Osteoblast (primary cell): ENCODE measurements at regions not wholly inside any gene's neighbourhood (a gene's known extent, or its start where the extent isn't known, plus 50 kb on each side); places are given as distances from the start of the nearest gene placed in this dataset.

Source experiments
- DNase-seq: peaks from one replicate; pipeline ENCODE4 v3.0.0; 2011; ENCODE audit warnings: low spot score, mixed read lengths; ENCODE audit not compliant: insufficient read length; ENCODE audit errors: missing footprints
- H2AFZ ChIP-seq: 2 replicates; pipeline ENCODE4 v1.6.0; 2011; ENCODE audit warnings: mild to moderate bottlenecking, low read length
- H3K27ac ChIP-seq: 2 replicates; pipeline ENCODE4 v1.5.1; 2011; ENCODE audit warnings: mild to moderate bottlenecking, low read depth, low read length, moderate library complexity
- H3K27me3 ChIP-seq: 2 replicates; pipeline ENCODE4 v1.6.0; 2012; ENCODE audit warnings: mild to moderate bottlenecking, control low read depth, inconsistent platforms, low read length, moderate library complexity; ENCODE audit not compliant: insufficient read depth
- H3K36me3 ChIP-seq: 2 replicates; pipeline ENCODE4 v1.5.1; 2011; ENCODE audit warnings: mild to moderate bottlenecking, low read length, control low read depth, moderate library complexity; ENCODE audit not compliant: insufficient read depth
- H3K4me1 ChIP-seq: 2 replicates; pipeline ENCODE4 v1.5.1; 2011; ENCODE audit warnings: mild to moderate bottlenecking, low read length, control low read depth, moderate library complexity; ENCODE audit not compliant: insufficient read depth
- H3K4me2 ChIP-seq: 2 replicates; pipeline ENCODE4 v1.6.0; 2011; ENCODE audit warnings: mild to moderate bottlenecking, low read length; ENCODE audit not compliant: insufficient read depth
- H3K4me3 ChIP-seq: fragments of 200-600 bp; sonication (generic); 3 replicates; pipeline ENCODE4 v1.5.1; 2012; ENCODE audit warnings: mild to moderate bottlenecking, low read length, inconsistent platforms; ENCODE audit not compliant: insufficient read depth
- H3K79me2 ChIP-seq: 2 replicates; pipeline ENCODE4 v1.6.0; 2012; ENCODE audit warnings: mild to moderate bottlenecking, low read length, control low read depth, inconsistent platforms; ENCODE audit not compliant: insufficient read depth
- H3K9me3 ChIP-seq: 2 replicates; pipeline ENCODE4 v1.5.1; 2011; ENCODE audit warnings: low read depth, low read length, control low read depth
- H4K20me1 ChIP-seq: 2 replicates; pipeline ENCODE4 v1.6.0; 2012; ENCODE audit warnings: mild to moderate bottlenecking, low read length, control low read depth; ENCODE audit not compliant: insufficient read depth
- TF ChIP-seq, protein P1 (sequence below): IDR thresholded peaks from 2 replicates; pipeline ENCODE4 v1.5.1; 2011; ENCODE audit warnings: mild to moderate bottlenecking, low read depth, low read length, moderate library complexity; ENCODE audit errors: extremely low read depth

DNA sequence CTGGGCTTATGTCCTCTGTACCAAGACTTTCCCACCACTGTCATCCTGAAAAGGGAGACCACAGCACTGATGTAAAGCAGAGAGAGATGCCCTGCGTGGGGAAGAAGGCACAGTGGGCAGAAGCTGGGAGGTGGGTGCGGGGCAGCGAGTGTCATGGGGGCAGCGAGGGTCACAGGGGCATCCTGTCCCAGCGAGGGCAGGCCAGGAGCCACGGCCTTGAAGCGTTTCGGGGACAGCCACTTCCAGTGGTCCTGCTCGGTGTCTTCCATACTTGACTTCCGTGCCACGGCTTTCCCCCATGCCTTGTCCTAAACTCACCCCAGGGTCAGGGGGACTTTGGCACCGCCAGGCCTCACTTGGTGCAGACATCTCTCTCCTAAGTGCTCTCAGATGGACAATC is 1121.3 kb downstream of the TBC1D22A start:
- Histone ChIP-seq H3K36me3 (no peaks in the 10 kb centered on the region), H3K9me3 (no peaks in the 10 kb centered on the region), H4K20me1 (no peaks in the 10 kb centered on the region), H3K4me3 (no peak overlapping the region), H3K79me2 (no peaks in the 10 kb centered on the region), H3K4me2 (no peak overlapping the region), H3K27ac (no peak overlapping the region), H3K4me1 (no peaks in the 10 kb centered on the region), H2AFZ (no peak overlapping the region), H3K27me3 (no peaks in the 10 kb centered on the region)
- peak; percentile 25 for DNase-seq
- TF ChIP-seq, protein P1, sequence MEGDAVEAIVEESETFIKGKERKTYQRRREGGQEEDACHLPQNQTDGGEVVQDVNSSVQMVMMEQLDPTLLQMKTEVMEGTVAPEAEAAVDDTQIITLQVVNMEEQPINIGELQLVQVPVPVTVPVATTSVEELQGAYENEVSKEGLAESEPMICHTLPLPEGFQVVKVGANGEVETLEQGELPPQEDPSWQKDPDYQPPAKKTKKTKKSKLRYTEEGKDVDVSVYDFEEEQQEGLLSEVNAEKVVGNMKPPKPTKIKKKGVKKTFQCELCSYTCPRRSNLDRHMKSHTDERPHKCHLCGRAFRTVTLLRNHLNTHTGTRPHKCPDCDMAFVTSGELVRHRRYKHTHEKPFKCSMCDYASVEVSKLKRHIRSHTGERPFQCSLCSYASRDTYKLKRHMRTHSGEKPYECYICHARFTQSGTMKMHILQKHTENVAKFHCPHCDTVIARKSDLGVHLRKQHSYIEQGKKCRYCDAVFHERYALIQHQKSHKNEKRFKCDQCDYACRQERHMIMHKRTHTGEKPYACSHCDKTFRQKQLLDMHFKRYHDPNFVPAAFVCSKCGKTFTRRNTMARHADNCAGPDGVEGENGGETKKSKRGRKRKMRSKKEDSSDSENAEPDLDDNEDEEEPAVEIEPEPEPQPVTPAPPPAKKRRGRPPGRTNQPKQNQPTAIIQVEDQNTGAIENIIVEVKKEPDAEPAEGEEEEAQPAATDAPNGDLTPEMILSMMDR = no peak

DNA sequence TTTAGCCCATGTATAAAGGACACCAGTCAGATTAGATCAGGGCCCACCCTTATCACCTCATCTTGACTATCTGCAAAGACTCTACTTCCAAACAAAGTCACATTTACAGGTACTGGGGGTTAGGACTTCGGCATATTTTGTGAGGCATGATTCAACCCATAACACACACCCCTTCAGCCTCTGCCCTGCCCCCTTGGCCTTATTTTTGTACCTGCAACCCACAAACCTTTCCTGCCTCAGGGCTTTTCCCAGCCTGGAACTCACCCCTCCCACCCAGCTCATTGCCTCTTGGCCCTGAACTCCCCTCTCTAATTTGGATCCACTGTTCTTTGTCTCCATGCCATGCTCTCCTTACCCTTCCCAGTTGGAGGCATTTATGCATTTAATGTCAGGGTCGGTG is 1116.9 kb downstream of the TBC1D22A start:
- H3K27ac ChIP-seq = no peak overlapping the region
- H3K4me3 ChIP-seq = no peak overlapping the region
- H4K20me1 ChIP-seq = no peaks in the 10 kb centered on the region
- H3K27me3 ChIP-seq = no peaks in the 10 kb centered on the region
- no peaks in the 10 kb centered on the region for H3K79me2 ChIP-seq
- H3K4me1 ChIP-seq = no peaks in the 10 kb centered on the region
- TF ChIP-seq, protein P1 = no peak
- no peak for DNase-seq
- H3K9me3 ChIP-seq = peaks cover 4% of the 10 kb centered on the region
- H3K4me2 ChIP-seq = no peak overlapping the region
- H3K36me3 ChIP-seq = no peaks in the 10 kb centered on the region
- H2AFZ ChIP-seq = no peak overlapping the region

DNA sequence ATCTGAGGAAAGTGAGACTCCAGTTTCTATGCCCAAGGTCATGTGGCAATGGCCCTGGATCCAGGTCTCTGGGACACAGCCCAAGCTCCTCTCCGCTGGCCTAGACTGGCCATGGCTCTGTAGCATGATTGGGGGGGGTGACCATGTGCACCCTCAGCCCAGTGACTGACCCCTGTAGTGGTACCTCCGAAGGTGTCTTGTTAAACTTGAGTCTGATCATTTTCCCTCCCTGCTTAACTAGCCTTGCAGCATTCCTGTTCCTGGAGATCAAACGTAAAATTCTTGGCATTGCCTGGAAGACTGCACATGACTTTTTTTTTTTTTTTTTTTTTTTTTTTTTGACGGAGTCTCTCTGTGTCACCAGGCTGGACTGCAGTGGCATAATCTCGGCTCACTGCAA is 1116.0 kb downstream of the TBC1D22A start:
- DNase-seq = no peak
- TF ChIP-seq, protein P1 = no peak
- Histone ChIP-seq H2AFZ (no peak overlapping the region), H3K4me3 (no peak overlapping the region), H4K20me1 (no peaks in the 10 kb centered on the region), H3K36me3 (no peaks in the 10 kb centered on the region), H3K9me3 (peaks cover 4% of the 10 kb centered on the region), H3K27ac (no peak overlapping the region), H3K4me1 (no peaks in the 10 kb centered on the region), H3K4me2 (no peak overlapping the region), H3K27me3 (no peaks in the 10 kb centered on the region), H3K79me2 (no peaks in the 10 kb centered on the region)

DNA sequence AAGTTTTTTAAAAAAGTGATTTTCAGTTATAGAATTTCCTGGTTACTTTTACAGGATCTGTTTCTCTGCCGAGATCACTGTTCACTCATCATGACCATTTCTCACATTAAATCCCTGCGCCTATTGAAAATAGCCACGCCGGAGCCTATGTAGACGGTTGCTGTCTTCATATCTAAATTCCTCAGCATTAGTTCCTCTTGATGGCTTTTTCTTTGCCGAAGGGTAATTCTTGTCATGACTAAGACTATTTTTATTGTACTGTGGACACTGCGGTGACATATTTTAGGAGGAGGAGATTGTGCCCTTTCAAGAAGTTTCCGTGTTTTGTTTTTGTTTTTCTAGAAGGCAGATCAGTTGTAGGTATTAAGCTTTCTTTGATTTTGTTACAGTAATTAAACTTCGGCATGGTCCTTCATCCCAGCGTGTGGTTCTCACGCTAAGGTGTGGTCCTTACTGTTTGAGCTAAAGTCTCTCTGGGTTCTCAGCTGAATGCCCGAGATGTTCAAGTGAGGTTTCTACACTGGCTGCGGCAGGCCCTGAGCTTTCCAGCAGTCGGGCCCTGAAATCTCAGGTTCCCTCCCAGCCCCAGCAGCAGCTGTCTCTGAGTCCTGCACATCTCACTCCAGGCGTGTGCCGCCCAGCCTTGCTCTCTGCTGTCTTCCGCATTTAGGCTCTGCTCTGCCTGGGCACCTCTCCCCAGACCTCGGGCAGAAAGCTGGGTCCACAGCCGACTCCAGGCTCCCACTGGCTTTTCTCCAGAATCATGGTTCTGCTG is 1110.5 kb downstream of the TBC1D22A start:
- no peak overlapping the region for H3K4me2 ChIP-seq
- H3K36me3 ChIP-seq = no peaks in the 10 kb centered on the region
- TF ChIP-seq, protein P1 = no peak
- no peak overlapping the region for H2AFZ ChIP-seq
- no peaks in the 10 kb centered on the region for H3K27me3 ChIP-seq
- no peaks in the 10 kb centered on the region for H3K4me1 ChIP-seq
- no peak overlapping the region for H3K4me3 ChIP-seq
- no peak for DNase-seq
- H4K20me1 ChIP-seq = no peaks in the 10 kb centered on the region
- no peaks in the 10 kb centered on the region for H3K79me2 ChIP-seq
- no peak overlapping the region for H3K27ac ChIP-seq
- H3K9me3 ChIP-seq = peaks cover 4% of the 10 kb centered on the region
